WTC11 (cell line): ENCODE measurements at regions not wholly inside any gene's neighbourhood (a gene's known extent, or its start where the extent isn't known, plus 50 kb on each side); places are given as distances from the start of the nearest gene placed in this dataset.

Experiments used
- ATAC-seq: fragments of 200-7000 bp; cut with Tn5 transposase; 2 replicates; pipeline ENCODE4 v1.10.0; 2021; ENCODE audit warnings: mild to moderate bottlenecking, moderate library complexity
- CTCF ChIA-PET: fragments of 300-600 bp; sonication (Branson Sonifier 250); formaldehyde crosslinking; loops from one replicate; lab custom pipeline; 2021; ENCODE audit warnings: antibody characterized with exemption; lab: Charles Lee
- POLR2A ChIA-PET: fragments of 350-600 bp; sonication (Branson Sonifier 250); formaldehyde crosslinking; loops from one replicate; lab custom pipeline; 2021; ENCODE audit warnings: antibody characterized with exemption; lab: Charles Lee
- DNase-seq: peaks from one replicate; pipeline ENCODE4 v3.0.0; 2021; ENCODE audit warnings: low spot score
- H3K27ac Mint-ChIP-seq: 2 replicates; pipeline ENCODE4 v1.8.0; 2021; ENCODE audit warnings: mixed read lengths
- H3K27me3 Mint-ChIP-seq: 2 replicates; pipeline ENCODE4 v1.8.0; 2021; ENCODE audit warnings: low read depth, mild to moderate bottlenecking, moderate library complexity, mixed read lengths
- H3K36me3 Mint-ChIP-seq: 2 replicates; pipeline ENCODE4 v1.8.0; 2021; ENCODE audit warnings: mixed read lengths
- H3K4me1 Mint-ChIP-seq: 2 replicates; pipeline ENCODE4 v1.8.0; 2022; ENCODE audit warnings: mixed read lengths
- H3K4me3 Mint-ChIP-seq: 2 replicates; pipeline ENCODE4 v1.8.0; 2021; ENCODE audit warnings: mild to moderate bottlenecking, moderate library complexity, mixed read lengths
- H3K9me3 Mint-ChIP-seq: 2 replicates; pipeline ENCODE4 v1.8.0; 2021; ENCODE audit warnings: mixed read lengths
- AFF4 ChIP-seq: sonication (generic); formaldehyde crosslinking; IDR thresholded peaks from 2 replicates; pipeline ENCODE4 v1.8.1; 2023; ENCODE audit warnings: mild to moderate bottlenecking, missing genetic modification reagents, borderline replicate concordance
- ATF2 ChIP-seq: sonication (generic); formaldehyde crosslinking; IDR thresholded peaks from 2 replicates; pipeline ENCODE4 v1.8.1; 2022; ENCODE audit warnings: low read depth, missing genetic modification reagents, borderline replicate concordance
- FOXK1 ChIP-seq: sonication (generic); formaldehyde crosslinking; IDR thresholded peaks from 2 replicates; pipeline ENCODE4 v1.8.0; 2022; ENCODE audit warnings: mild to moderate bottlenecking, moderate library complexity, missing genetic modification reagents
- MYBL2 ChIP-seq: sonication (generic); formaldehyde crosslinking; IDR thresholded peaks from 2 replicates; pipeline ENCODE4 v1.8.1; 2023; ENCODE audit warnings: mild to moderate bottlenecking, moderate library complexity, missing genetic modification reagents
- NR3C1 ChIP-seq: sonication (generic); formaldehyde crosslinking; conservative IDR thresholded peaks from 2 replicates; pipeline ENCODE4 v1.8.1; 2023; ENCODE audit warnings: low read depth, mild to moderate bottlenecking, missing genetic modification reagents
- RORB ChIP-seq: fragments of 250-450 bp; sonication (Bioruptor Pico); IDR thresholded peaks from 2 replicates; pipeline ENCODE4 v1.9.0; 2021; ENCODE audit warnings: mild to moderate bottlenecking
- STAT6 ChIP-seq: sonication (generic); formaldehyde crosslinking; conservative IDR thresholded peaks from 2 replicates; pipeline ENCODE4 v1.8.1; 2023; ENCODE audit warnings: mild to moderate bottlenecking, low read depth, missing genetic modification reagents, moderate library complexity
- TP53 ChIP-seq: sonication (generic); formaldehyde crosslinking; IDR thresholded peaks from 2 replicates; pipeline ENCODE4 v1.8.1; 2023; ENCODE audit warnings: mild to moderate bottlenecking, missing genetic modification reagents
- ZNF416 ChIP-seq: fragments of 250-450 bp; sonication (Bioruptor Pico); IDR thresholded peaks from 2 replicates; pipeline ENCODE4 v1.9.0; 2021; ENCODE audit warnings: mild to moderate bottlenecking, inconsistent platforms
- TF ChIP-seq, protein P1 (sequence below): sonication (generic); formaldehyde crosslinking; IDR thresholded peaks from 2 replicates; pipeline ENCODE4 v1.8.0; 2022; ENCODE audit warnings: mild to moderate bottlenecking, missing genetic modification reagents
- TF ChIP-seq, protein P2 (sequence below): sonication (generic); formaldehyde crosslinking; IDR thresholded peaks from 2 replicates; pipeline ENCODE4 v1.8.1; 2023; ENCODE audit warnings: mild to moderate bottlenecking, missing genetic modification reagents

GRCh38 chr4:134470544-134470943, 269.0 kb upstream of the PABPC4L start (continued):
- TF ChIP-seq, protein P1, sequence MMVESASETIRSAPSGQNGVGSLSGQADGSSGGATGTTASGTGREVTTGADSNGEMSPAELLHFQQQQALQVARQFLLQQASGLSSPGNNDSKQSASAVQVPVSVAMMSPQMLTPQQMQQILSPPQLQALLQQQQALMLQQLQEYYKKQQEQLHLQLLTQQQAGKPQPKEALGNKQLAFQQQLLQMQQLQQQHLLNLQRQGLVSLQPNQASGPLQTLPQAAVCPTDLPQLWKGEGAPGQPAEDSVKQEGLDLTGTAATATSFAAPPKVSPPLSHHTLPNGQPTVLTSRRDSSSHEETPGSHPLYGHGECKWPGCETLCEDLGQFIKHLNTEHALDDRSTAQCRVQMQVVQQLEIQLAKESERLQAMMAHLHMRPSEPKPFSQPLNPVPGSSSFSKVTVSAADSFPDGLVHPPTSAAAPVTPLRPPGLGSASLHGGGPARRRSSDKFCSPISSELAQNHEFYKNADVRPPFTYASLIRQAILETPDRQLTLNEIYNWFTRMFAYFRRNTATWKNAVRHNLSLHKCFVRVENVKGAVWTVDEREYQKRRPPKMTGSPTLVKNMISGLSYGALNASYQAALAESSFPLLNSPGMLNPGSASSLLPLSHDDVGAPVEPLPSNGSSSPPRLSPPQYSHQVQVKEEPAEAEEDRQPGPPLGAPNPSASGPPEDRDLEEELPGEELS (CRISPR knock-in tag), result no peak
- no peak for TF ChIP-seq FOXK1 (CRISPR knock-in tag)

- ATAC-seq, result peak; percentile 69
- Mint-ChIP-seq H3K4me3 (no peak overlapping the region), H3K9me3 (peaks cover 10% of the 10 kb centered on the region), H3K4me1 (peaks cover under 1% of the 10 kb centered on the region), H3K27me3 (no peaks in the 10 kb centered on the region), H3K27ac (no peak overlapping the region), H3K36me3 (peaks cover 10% of the 10 kb centered on the region)
- POLR2A ChIA-PET, result interaction anchor here (0.7 kb wide), 1 partner anchor 266 kb away, joined by 3 read pairs; no protein-coding TSS in a partner anchor
- CTCF ChIA-PET, result interaction anchor here (1.1 to 1.3 kb wide), 2 partner anchors 312 to 1319 kb away, joined by 5 read pairs; no protein-coding TSS in a partner anchor
- no peak for DNase-seq
- no peak for TF ChIP-seq MYBL2 (CRISPR knock-in tag)
- TF ChIP-seq STAT6 (CRISPR knock-in tag), result no peak
- no peak for TF ChIP-seq ATF2 (CRISPR knock-in tag)
- TF ChIP-seq TP53 (CRISPR knock-in tag), result no peak
- TF ChIP-seq ZNF416 (CRISPR knock-in tag), result no peak
- TF ChIP-seq RORB (CRISPR knock-in tag), result no peak
- TF ChIP-seq, protein P2, sequence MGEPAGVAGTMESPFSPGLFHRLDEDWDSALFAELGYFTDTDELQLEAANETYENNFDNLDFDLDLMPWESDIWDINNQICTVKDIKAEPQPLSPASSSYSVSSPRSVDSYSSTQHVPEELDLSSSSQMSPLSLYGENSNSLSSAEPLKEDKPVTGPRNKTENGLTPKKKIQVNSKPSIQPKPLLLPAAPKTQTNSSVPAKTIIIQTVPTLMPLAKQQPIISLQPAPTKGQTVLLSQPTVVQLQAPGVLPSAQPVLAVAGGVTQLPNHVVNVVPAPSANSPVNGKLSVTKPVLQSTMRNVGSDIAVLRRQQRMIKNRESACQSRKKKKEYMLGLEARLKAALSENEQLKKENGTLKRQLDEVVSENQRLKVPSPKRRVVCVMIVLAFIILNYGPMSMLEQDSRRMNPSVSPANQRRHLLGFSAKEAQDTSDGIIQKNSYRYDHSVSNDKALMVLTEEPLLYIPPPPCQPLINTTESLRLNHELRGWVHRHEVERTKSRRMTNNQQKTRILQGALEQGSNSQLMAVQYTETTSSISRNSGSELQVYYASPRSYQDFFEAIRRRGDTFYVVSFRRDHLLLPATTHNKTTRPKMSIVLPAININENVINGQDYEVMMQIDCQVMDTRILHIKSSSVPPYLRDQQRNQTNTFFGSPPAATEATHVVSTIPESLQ (CRISPR knock-in tag), result no peak
- no peak for TF ChIP-seq AFF4 (CRISPR knock-in tag)
- no peak for TF ChIP-seq NR3C1 (CRISPR knock-in tag)
These were observed 263.8 kb upstream of the PABPC4L start for GRCh38 chr4:134465417-134465816.
